H9 (cell line): ENCODE measurements at regions not wholly inside any gene's neighbourhood (a gene's known extent, or its start where the extent isn't known, plus 50 kb on each side); places are given as distances from the start of the nearest gene placed in this dataset.

ENCODE experiments used
- DNase-seq: peaks from one replicate; pipeline ENCODE4 v3.0.0-alpha.2; 2017
- H2AFZ ChIP-seq: one replicate; pipeline ENCODE4 v1.6.1; 2013; ENCODE audit warnings: mild to moderate bottlenecking, low read length, control low read depth, moderate library complexity
- H2AK5ac ChIP-seq: 2 replicates; pipeline ENCODE4 v1.6.1; 2013; ENCODE audit warnings: low read length, control low read depth, mixed read lengths; ENCODE audit not compliant: insufficient read length
- H2BK120ac ChIP-seq: one replicate; pipeline ENCODE4 v1.6.1; 2013; ENCODE audit warnings: low read depth, mild to moderate bottlenecking, low read length, control low read depth, inconsistent platforms; ENCODE audit not compliant: poor library complexity, severe bottlenecking
- H2BK12ac ChIP-seq: 2 replicates; pipeline ENCODE4 v1.6.1; 2013; ENCODE audit warnings: low read length, control low read depth, mixed read lengths, low read depth; ENCODE audit not compliant: insufficient read length
- H2BK15ac ChIP-seq: 2 replicates; pipeline ENCODE4 v1.6.1; 2013; ENCODE audit warnings: low read depth, low read length, control low read depth
- H2BK20ac ChIP-seq: one replicate; pipeline ENCODE4 v1.6.1; 2013; ENCODE audit warnings: low read depth, mild to moderate bottlenecking, low read length, control low read depth, inconsistent platforms; ENCODE audit not compliant: poor library complexity, severe bottlenecking
- H2BK5ac ChIP-seq: 2 replicates; pipeline ENCODE4 v1.6.1; 2013; ENCODE audit warnings: low read length, control low read depth, mixed read lengths; ENCODE audit not compliant: insufficient read length
- H3K14ac ChIP-seq: 2 replicates; pipeline ENCODE4 v1.6.1; 2013; ENCODE audit warnings: low read length, control low read depth; ENCODE audit not compliant: insufficient read depth
- H3K18ac ChIP-seq: 2 replicates; pipeline ENCODE4 v1.6.1; 2013; ENCODE audit warnings: low read depth, mild to moderate bottlenecking, mixed read lengths, low read length, control low read depth; ENCODE audit not compliant: insufficient read length
- H3K23ac ChIP-seq: 2 replicates; pipeline ENCODE4 v1.6.1; 2013; ENCODE audit warnings: low read length, control low read depth, mixed read lengths, low read depth; ENCODE audit not compliant: insufficient read length
- H3K23me2 ChIP-seq: 2 replicates; pipeline ENCODE4 v1.6.1; 2013; ENCODE audit warnings: low read depth, mild to moderate bottlenecking, mixed read lengths, low read length, control low read depth; ENCODE audit not compliant: insufficient read length, poor library complexity, severe bottlenecking
- H3K27ac ChIP-seq: 2 replicates; pipeline ENCODE4 v1.5.1; 2013; ENCODE audit warnings: low read length, control low read depth, mixed read lengths, low read depth; ENCODE audit not compliant: insufficient read length
- H3K27me3 ChIP-seq: 2 replicates; pipeline ENCODE4 v1.6.1; 2013; ENCODE audit warnings: low read length, control low read depth, inconsistent platforms; ENCODE audit not compliant: insufficient read depth
- H3K4ac ChIP-seq: 2 replicates; pipeline ENCODE4 v1.6.1; 2013; ENCODE audit warnings: low read depth, mild to moderate bottlenecking, control low read depth, inconsistent platforms, low read length, moderate library complexity
- H3K4me1 ChIP-seq: 2 replicates; pipeline ENCODE4 v1.6.1; 2013; ENCODE audit warnings: low read length, control low read depth, inconsistent platforms; ENCODE audit not compliant: insufficient read depth
- H3K4me2 ChIP-seq: 2 replicates; pipeline ENCODE4 v1.6.1; 2013; ENCODE audit warnings: low read length, control low read depth, mixed read lengths; ENCODE audit not compliant: insufficient read length, insufficient read depth
- H3K56ac ChIP-seq: 2 replicates; pipeline ENCODE4 v1.6.1; 2013; ENCODE audit warnings: low read depth, mild to moderate bottlenecking, mixed read lengths, low read length, control low read depth; ENCODE audit not compliant: insufficient read length
- H3K79me1 ChIP-seq: 2 replicates; pipeline ENCODE4 v1.6.1; 2013; ENCODE audit warnings: low read depth, mild to moderate bottlenecking, moderate library complexity, low read length, control low read depth, inconsistent platforms; ENCODE audit not compliant: insufficient read depth, poor library complexity, severe bottlenecking
- H3K79me2 ChIP-seq: 2 replicates; pipeline ENCODE4 v1.6.1; 2013; ENCODE audit warnings: low read length, control low read depth, inconsistent platforms; ENCODE audit not compliant: insufficient read depth
- H3K9ac ChIP-seq: 2 replicates; pipeline ENCODE4 v1.6.1; 2013; ENCODE audit warnings: low read length, control low read depth, mixed read lengths; ENCODE audit not compliant: insufficient read length; ENCODE audit errors: extremely low read depth
- H3K9me3 ChIP-seq: one replicate; pipeline ENCODE4 v1.6.1; 2013; ENCODE audit warnings: low read depth, low read length, inconsistent platforms; ENCODE audit not compliant: control insufficient read depth
- H3T11ph ChIP-seq: one replicate; pipeline ENCODE4 v1.6.1; 2013; ENCODE audit warnings: mild to moderate bottlenecking, low read length, control low read depth, inconsistent platforms
- H4K20me1 ChIP-seq: one replicate; pipeline ENCODE4 v1.6.1; 2013; ENCODE audit not compliant: control insufficient read depth, insufficient read length, insufficient read depth
- H4K5ac ChIP-seq: 2 replicates; pipeline ENCODE4 v1.6.1; 2013; ENCODE audit warnings: low read depth, mild to moderate bottlenecking, mixed read lengths, low read length, control low read depth; ENCODE audit not compliant: insufficient read length
- H4K8ac ChIP-seq: replicated peaks from 2 replicates; pipeline ENCODE4 v1.6.1; 2013; ENCODE audit warnings: low read length, control low read depth, mixed read lengths, low read depth; ENCODE audit not compliant: insufficient read length
- H4K91ac ChIP-seq: 2 replicates; pipeline ENCODE4 v1.6.1; 2013; ENCODE audit warnings: low read depth, mild to moderate bottlenecking, moderate library complexity, mixed read lengths, low read length, control low read depth; ENCODE audit not compliant: insufficient read length
- H3K27ac Mint-ChIP-seq, 3 experiments: 2 replicates in 2 of 3; 3 replicates in 1 of 3; pipeline ENCODE4 v1.8.0; 2020 to 2021; ENCODE audit warnings: mixed read lengths in 3 of 3, mild to moderate bottlenecking in 1 of 3, moderate library complexity in 1 of 3
- H3K27me3 Mint-ChIP-seq: 2 replicates; pipeline ENCODE4 v1.8.0; 2021; ENCODE audit warnings: low read depth, mild to moderate bottlenecking, moderate library complexity, mixed read lengths
- H3K36me3 Mint-ChIP-seq, 3 experiments: 2 replicates in 2 of 3; 3 replicates in 1 of 3; pipeline ENCODE4 v1.8.0; 2020 to 2021; ENCODE audit warnings: low read depth in 3 of 3, mixed read lengths in 3 of 3; ENCODE audit not compliant: insufficient read depth in 1 of 3
- H3K4me1 Mint-ChIP-seq, 2 experiments: 2 replicates each; pipeline ENCODE4 v1.8.0; 2020; ENCODE audit warnings: mixed read lengths in 2 of 2
- H3K4me3 Mint-ChIP-seq, 2 experiments: 2 replicates in 1 of 2; 3 replicates in 1 of 2; pipeline ENCODE4 v1.8.0; 2020 to 2021; ENCODE audit warnings: mild to moderate bottlenecking in 2 of 2, mixed read lengths in 2 of 2, moderate library complexity in 1 of 2
- H3K9me3 Mint-ChIP-seq, 2 experiments: 2 replicates in 1 of 2; 3 replicates in 1 of 2; pipeline ENCODE4 v1.8.0; 2020; ENCODE audit warnings: mild to moderate bottlenecking in 2 of 2, mixed read lengths in 2 of 2, moderate library complexity in 1 of 2
- WGBS: extraction: QIAGEN DNeasy Blood & Tissue Kit; methylation state at CpG from one replicate; pipeline ENCODE4 v1.1.7; 2013; ENCODE audit warnings: missing lambda C conversion rate, low lambda C conversion rate, mixed read lengths; ENCODE audit not compliant: insufficient read length; ENCODE audit errors: extremely low coverage; 5-methylcytosine and 5-hydroxymethylcytosine counted together
- TF ChIP-seq, protein P1 (sequence below): fragments of 200-600 bp; sonication (generic); conservative IDR thresholded peaks from 3 replicates; pipeline ENCODE4 v1.8.0; 2021; ENCODE audit warnings: antibody characterized with exemption, mild to moderate bottlenecking

DNA sequence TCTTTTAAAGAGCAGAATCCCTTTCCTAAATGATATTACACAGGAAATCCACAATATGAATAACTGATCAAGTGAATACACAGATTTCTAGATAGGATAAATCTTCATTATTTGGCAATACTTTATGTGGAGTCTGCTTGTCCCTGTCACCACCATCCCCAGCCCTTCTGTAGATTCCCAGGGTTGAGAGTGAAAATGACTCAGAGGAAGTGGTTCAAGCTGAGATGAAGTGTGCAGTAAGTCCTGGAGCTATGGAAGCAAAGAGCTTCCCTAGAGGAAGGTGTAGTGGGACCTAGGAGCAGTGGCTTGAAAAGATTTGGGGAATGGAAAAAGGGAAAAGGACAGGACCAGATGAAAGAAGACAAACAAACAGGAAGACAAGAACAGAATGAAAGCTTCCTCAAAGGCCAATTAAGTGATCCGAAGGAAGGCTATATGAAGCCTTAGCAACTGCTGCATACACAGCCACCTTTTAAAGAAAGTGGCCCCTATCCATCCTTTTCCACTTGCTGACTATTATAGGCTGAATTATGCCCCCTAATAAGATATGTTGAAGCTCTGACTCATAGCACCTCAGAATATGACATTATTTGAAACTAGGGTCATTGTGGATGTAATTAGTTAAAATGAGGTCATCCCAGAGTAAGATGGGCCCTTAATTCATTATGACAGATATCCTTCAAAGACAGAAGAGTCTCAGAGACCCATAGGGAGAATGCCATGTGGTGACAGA lies 96.5 kb upstream of the CAMK1G start:
- no peak overlapping the region for H3K4ac ChIP-seq
- H3K9ac ChIP-seq = no peak overlapping the region
- no peak overlapping the region for H3K14ac ChIP-seq
- H3K56ac ChIP-seq = no peak overlapping the region
- H3K4me1 ChIP-seq = no peaks in the 10 kb centered on the region
- no peak overlapping the region for H4K91ac ChIP-seq
- H4K5ac ChIP-seq = no peak overlapping the region
- H3K23ac ChIP-seq = no peak overlapping the region
- H3K23me2 ChIP-seq = no peaks in the 10 kb centered on the region
- no peak overlapping the region for H3T11ph ChIP-seq
- H4K20me1 ChIP-seq = no peaks in the 10 kb centered on the region
- H2BK5ac ChIP-seq = no peak overlapping the region
- no peaks in the 10 kb centered on the region for H3K9me3 Mint-ChIP-seq
- H4K8ac ChIP-seq = no peak overlapping the region
- H3K4me1 Mint-ChIP-seq = peaks cover 2 to 24% of the 10 kb centered on the region in 2 experiments
- no peak overlapping the region for H2BK15ac ChIP-seq
- H3K79me2 ChIP-seq = no peaks in the 10 kb centered on the region
- H3K4me3 Mint-ChIP-seq = no peak overlapping the region
- no peak overlapping the region for H3K4me2 ChIP-seq
- no peak overlapping the region for H3K18ac ChIP-seq
- no CpG with 5 or more reads among the region's 1 CpG for WGBS
- no peak overlapping the region for H2BK20ac ChIP-seq
- TF ChIP-seq, protein P1, sequence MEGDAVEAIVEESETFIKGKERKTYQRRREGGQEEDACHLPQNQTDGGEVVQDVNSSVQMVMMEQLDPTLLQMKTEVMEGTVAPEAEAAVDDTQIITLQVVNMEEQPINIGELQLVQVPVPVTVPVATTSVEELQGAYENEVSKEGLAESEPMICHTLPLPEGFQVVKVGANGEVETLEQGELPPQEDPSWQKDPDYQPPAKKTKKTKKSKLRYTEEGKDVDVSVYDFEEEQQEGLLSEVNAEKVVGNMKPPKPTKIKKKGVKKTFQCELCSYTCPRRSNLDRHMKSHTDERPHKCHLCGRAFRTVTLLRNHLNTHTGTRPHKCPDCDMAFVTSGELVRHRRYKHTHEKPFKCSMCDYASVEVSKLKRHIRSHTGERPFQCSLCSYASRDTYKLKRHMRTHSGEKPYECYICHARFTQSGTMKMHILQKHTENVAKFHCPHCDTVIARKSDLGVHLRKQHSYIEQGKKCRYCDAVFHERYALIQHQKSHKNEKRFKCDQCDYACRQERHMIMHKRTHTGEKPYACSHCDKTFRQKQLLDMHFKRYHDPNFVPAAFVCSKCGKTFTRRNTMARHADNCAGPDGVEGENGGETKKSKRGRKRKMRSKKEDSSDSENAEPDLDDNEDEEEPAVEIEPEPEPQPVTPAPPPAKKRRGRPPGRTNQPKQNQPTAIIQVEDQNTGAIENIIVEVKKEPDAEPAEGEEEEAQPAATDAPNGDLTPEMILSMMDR = no peak
- no peaks in the 10 kb centered on the region for H3K79me1 ChIP-seq
- no peaks in the 10 kb centered on the region for H3K36me3 Mint-ChIP-seq
- peak overlapping the region in 2 of 3 experiments; percentile 1 to 4; a peak in 2 of 7 replicates for H3K27ac Mint-ChIP-seq
- no peak overlapping the region for H2AFZ ChIP-seq
- H2AK5ac ChIP-seq = no peak overlapping the region
- H3K9me3 ChIP-seq = no peaks in the 10 kb centered on the region
- peaks cover 4% of the 10 kb centered on the region; the same call in 1 of the 2 replicates for H3K27me3 Mint-ChIP-seq
- no peak overlapping the region for H2BK12ac ChIP-seq
- no peaks in the 10 kb centered on the region for H3K27me3 ChIP-seq
- DNase-seq = no peak
- no peak overlapping the region for H3K27ac ChIP-seq
- no peak overlapping the region for H2BK120ac ChIP-seq
